C4-2B (cell line): ENCODE measurements at regions not wholly inside any gene's neighbourhood (a gene's known extent, or its start where the extent isn't known, plus 50 kb on each side); places are given as distances from the start of the nearest gene placed in this dataset.
"Not testable (repeated sequence)": the region's sequence is repeated elsewhere in the genome, so short reads cannot be mapped to it uniquely, and the experiment has no call there.

Experiments
- CTCF ChIP-seq: fragments of 450-650 bp; conservative IDR thresholded peaks from 2 replicates; pipeline ENCODE4 v1.5.1; 2017; ENCODE audit warnings: mild to moderate bottlenecking
- ZFX ChIP-seq: fragments of 450-650 bp; IDR thresholded peaks from 2 replicates; pipeline ENCODE4 v1.6.1; 2017

GRCh38 chr18:14460364-14460763, 83.0 kb downstream of the POTEC start:
- TF ChIP-seq CTCF, ZFX: not testable (repeated sequence)
